OCI-LY7 (cell line): ENCODE measurements at regions not wholly inside any gene's neighbourhood (a gene's known extent, or its start where the extent isn't known, plus 50 kb on each side); places are given as distances from the start of the nearest gene placed in this dataset.

Experiments
- BruUV-seq: library from RNA; stranded (reverse); fragments of 400-500 nt; replicated peaks from 2 replicates; lab custom pipeline; 2021; lab: Mats Ljungman, UMichigan
- CTCF ChIA-PET: fragments of 300-600 bp; sonication (Branson Sonifier 250); formaldehyde crosslinking; loops from one replicate; lab custom pipeline; 2022; ENCODE audit warnings: antibody characterized with exemption; ENCODE audit not compliant: unreplicated experiment; lab: Charles Lee
- POLR2A ChIA-PET: fragments of 300-600 bp; sonication (Branson Sonifier 250); formaldehyde crosslinking; loops from one replicate; lab custom pipeline; 2022; ENCODE audit warnings: antibody characterized with exemption; lab: Charles Lee
- DNase-seq: peaks from one replicate; pipeline ENCODE4 v3.0.0-alpha.2; 2015; ENCODE audit warnings: low spot score
- H2AFZ ChIP-seq: fragments of 200-600 bp; sonication (generic), shearing (Covaris generic); 2 replicates; pipeline ENCODE4 v1.6.1; 2014; ENCODE audit warnings: mild to moderate bottlenecking, antibody characterized with exemption, low read length, moderate library complexity
- H3K27ac ChIP-seq: fragments of 200-600 bp; sonication (generic); 2 replicates; pipeline ENCODE4 v1.5.1; 2014; ENCODE audit warnings: mixed run types, low read depth, mild to moderate bottlenecking, moderate library complexity, low read length, inconsistent platforms; ENCODE audit not compliant: poor library complexity, severe bottlenecking
- H3K36me3 ChIP-seq: fragments of 200-600 bp; sonication (generic); 2 replicates; pipeline ENCODE4 v1.6.1; 2014; ENCODE audit warnings: mild to moderate bottlenecking, antibody characterized with exemption, low read length, moderate library complexity, mixed read lengths; ENCODE audit not compliant: insufficient read depth
- H3K4me1 ChIP-seq: fragments of 200-600 bp; sonication (generic); 2 replicates; pipeline ENCODE4 v1.5.1; 2014; ENCODE audit warnings: mild to moderate bottlenecking, low read length; ENCODE audit not compliant: insufficient read depth, poor library complexity, severe bottlenecking
- H3K4me2 ChIP-seq: fragments of 200-600 bp; sonication (generic); 2 replicates; pipeline ENCODE4 v1.6.1; 2014; ENCODE audit warnings: mild to moderate bottlenecking, low read length
- H3K4me3 ChIP-seq: fragments of 200-600 bp; sonication (generic); 2 replicates; pipeline ENCODE4 v1.5.1; 2014; ENCODE audit warnings: mild to moderate bottlenecking, low read depth, low read length; ENCODE audit not compliant: poor library complexity, severe bottlenecking
- H3K79me2 ChIP-seq: fragments of 200-600 bp; sonication (generic); 2 replicates; pipeline ENCODE4 v1.6.1; 2016; ENCODE audit warnings: low read depth, mild to moderate bottlenecking, low read length, moderate library complexity, mixed read lengths; ENCODE audit not compliant: insufficient read depth
- H3K9me2 ChIP-seq: fragments of 200-600 bp; sonication (generic); 2 replicates; pipeline ENCODE4 v1.6.1; 2016; ENCODE audit warnings: mild to moderate bottlenecking, low read length, mixed read lengths; ENCODE audit not compliant: insufficient read depth
- H3K9me3 ChIP-seq: fragments of 200-600 bp; sonication (generic); 2 replicates; pipeline ENCODE4 v1.6.1; 2014; ENCODE audit warnings: mild to moderate bottlenecking, mixed run types, low read length, mixed read lengths
- H4K20me1 ChIP-seq: fragments of 200-600 bp; sonication (generic); 2 replicates; pipeline ENCODE4 v1.6.1; 2014; ENCODE audit warnings: mild to moderate bottlenecking, antibody characterized with exemption, low read length, moderate library complexity, mixed read lengths; ENCODE audit not compliant: insufficient read depth
- EZH2phosphoT487 ChIP-seq: fragments of 200-600 bp; sonication (generic); IDR thresholded peaks from 2 replicates; pipeline ENCODE4 v1.6.1; 2018; ENCODE audit warnings: low read depth, borderline replicate concordance, mild to moderate bottlenecking, mixed run types, antibody characterized with exemption, low read length, moderate library complexity, mixed read lengths
- intact Hi-C: fragments of 100-400 bp; cut with micrococcal nuclease; formaldehyde crosslinking; loops from one replicate; pipeline ENCODE4 v1.10.0; 2022; ENCODE audit not compliant: unreplicated experiment
- TF ChIP-seq, protein P1 (sequence below): fragments of 200-600 bp; sonication (generic); conservative IDR thresholded peaks from 2 replicates; pipeline ENCODE4 v1.5.1; 2014; ENCODE audit warnings: mild to moderate bottlenecking, antibody characterized with exemption, low read length, moderate library complexity, mixed read lengths

DNA sequence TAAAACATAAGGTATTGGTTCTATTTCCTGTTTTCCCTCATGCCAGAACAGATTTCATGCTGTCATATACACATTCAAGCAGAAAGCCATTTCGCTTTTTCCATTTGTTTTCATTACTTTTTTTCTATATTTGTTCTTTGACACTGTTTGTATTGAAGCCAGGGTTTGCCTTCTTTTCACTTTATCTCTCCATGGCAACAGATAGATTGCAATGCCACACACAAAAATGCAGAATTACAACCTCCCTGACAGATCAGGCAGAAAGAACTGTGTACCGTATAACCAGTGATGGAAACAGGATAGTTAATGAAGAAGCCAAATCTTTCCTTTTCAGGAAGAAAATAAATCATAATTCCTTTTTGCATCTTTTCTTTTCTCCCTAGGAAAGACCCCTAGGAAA, 103.0 kb upstream of the PCGF5 start:
- H3K79me2 ChIP-seq = no peaks in the 10 kb centered on the region
- no peaks in the 10 kb centered on the region for H3K36me3 ChIP-seq
- CTCF ChIA-PET = no interaction called here
- intact Hi-C loops = no loop called here
- POLR2A ChIA-PET = no interaction called here
- no peaks in the 10 kb centered on the region for H3K4me1 ChIP-seq
- no peak overlapping the region for H3K4me2 ChIP-seq
- no peaks in the 10 kb centered on the region for H3K9me3 ChIP-seq
- no peak for DNase-seq
- TF ChIP-seq, protein P1, sequence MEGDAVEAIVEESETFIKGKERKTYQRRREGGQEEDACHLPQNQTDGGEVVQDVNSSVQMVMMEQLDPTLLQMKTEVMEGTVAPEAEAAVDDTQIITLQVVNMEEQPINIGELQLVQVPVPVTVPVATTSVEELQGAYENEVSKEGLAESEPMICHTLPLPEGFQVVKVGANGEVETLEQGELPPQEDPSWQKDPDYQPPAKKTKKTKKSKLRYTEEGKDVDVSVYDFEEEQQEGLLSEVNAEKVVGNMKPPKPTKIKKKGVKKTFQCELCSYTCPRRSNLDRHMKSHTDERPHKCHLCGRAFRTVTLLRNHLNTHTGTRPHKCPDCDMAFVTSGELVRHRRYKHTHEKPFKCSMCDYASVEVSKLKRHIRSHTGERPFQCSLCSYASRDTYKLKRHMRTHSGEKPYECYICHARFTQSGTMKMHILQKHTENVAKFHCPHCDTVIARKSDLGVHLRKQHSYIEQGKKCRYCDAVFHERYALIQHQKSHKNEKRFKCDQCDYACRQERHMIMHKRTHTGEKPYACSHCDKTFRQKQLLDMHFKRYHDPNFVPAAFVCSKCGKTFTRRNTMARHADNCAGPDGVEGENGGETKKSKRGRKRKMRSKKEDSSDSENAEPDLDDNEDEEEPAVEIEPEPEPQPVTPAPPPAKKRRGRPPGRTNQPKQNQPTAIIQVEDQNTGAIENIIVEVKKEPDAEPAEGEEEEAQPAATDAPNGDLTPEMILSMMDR = no peak
- TF ChIP-seq EZH2phosphoT487 = no peak
- no peak overlapping the region for H3K4me3 ChIP-seq
- H4K20me1 ChIP-seq = no peaks in the 10 kb centered on the region
- no peak overlapping the region for H3K27ac ChIP-seq
- no peak overlapping the region for H2AFZ ChIP-seq
- no TSS peak for BruUV-seq
- H3K9me2 ChIP-seq = no peaks in the 10 kb centered on the region

DNA sequence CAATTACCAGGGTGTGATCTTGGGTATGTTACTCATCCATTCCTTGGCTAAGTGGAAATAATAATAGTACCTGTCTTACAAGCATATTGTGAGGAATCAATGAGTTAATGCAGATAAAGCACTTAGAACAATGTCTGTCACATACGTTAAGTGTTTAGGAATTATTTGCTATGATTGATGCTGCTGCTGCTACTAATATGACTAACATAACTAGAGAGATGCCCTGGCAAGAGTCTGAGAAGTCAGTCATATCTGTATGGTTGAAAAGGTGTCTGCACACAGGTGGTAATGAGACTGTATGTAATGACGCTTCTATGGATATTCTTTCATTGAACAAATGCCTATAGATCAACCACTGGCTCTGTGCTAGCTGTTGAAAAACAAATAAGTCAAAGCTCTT, 100.1 kb upstream of the PCGF5 start:
- H3K9me2 ChIP-seq = no peaks in the 10 kb centered on the region
- no peaks in the 10 kb centered on the region for H3K9me3 ChIP-seq
- BruUV-seq = no TSS peak
- DNase-seq = no peak
- no peak overlapping the region for H3K27ac ChIP-seq
- no peak overlapping the region for H3K4me2 ChIP-seq
- no peaks in the 10 kb centered on the region for H3K4me1 ChIP-seq
- intact Hi-C loops = no loop called here
- H2AFZ ChIP-seq = no peak overlapping the region
- H3K4me3 ChIP-seq = no peak overlapping the region
- H3K79me2 ChIP-seq = no peaks in the 10 kb centered on the region
- ChIA-PET CTCF (no interaction called here), POLR2A (interaction anchor here (1.1 kb wide), 1 partner anchor 9 kb away, joined by 3 read pairs; no protein-coding TSS in a partner anchor)
- TF ChIP-seq EZH2phosphoT487 = no peak
- TF ChIP-seq, protein P1 = no peak
- H3K36me3 ChIP-seq = no peaks in the 10 kb centered on the region
- no peaks in the 10 kb centered on the region for H4K20me1 ChIP-seq

DNA sequence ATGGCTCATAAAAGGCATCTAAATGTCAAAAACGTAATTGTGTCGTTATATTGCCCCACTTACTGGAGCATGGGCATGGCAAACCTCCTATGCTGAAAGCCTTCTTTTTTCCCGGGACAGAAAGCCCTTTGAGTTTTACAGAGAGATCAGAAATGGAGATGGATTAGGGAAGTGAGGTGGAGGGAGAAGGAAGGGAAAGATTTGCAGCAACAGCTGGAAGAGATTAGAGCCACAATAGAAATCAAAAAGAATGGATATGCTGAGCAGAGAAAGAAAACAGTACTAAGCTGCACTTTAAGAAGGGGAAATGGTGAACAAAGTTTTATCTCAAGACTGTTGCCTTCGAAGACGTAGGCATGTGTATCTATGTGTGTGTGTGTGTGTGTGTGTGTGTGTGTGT, 97.2 kb upstream of the PCGF5 start:
- DNase-seq = no peak
- H2AFZ ChIP-seq = no peak overlapping the region
- H3K9me3 ChIP-seq = no peaks in the 10 kb centered on the region
- no peak for TF ChIP-seq EZH2phosphoT487
- TF ChIP-seq, protein P1 = no peak
- intact Hi-C loops = no loop called here
- no peaks in the 10 kb centered on the region for H3K4me1 ChIP-seq
- CTCF ChIA-PET = no interaction called here
- H3K9me2 ChIP-seq = no peaks in the 10 kb centered on the region
- H3K4me2 ChIP-seq = no peak overlapping the region
- BruUV-seq = no TSS peak
- no peaks in the 10 kb centered on the region for H3K79me2 ChIP-seq
- no peak overlapping the region for H3K4me3 ChIP-seq
- POLR2A ChIA-PET = interaction anchor here (1.6 kb wide), 1 partner anchor 39 kb away, joined by 4 read pairs; no protein-coding TSS in a partner anchor
- no peak overlapping the region for H3K27ac ChIP-seq
- H3K36me3 ChIP-seq = no peaks in the 10 kb centered on the region
- H4K20me1 ChIP-seq = no peaks in the 10 kb centered on the region
